Small intestine (tissue), 7 donors: ENCODE measurements at regions not wholly inside any gene's neighbourhood (a gene's known extent, or its start where the extent isn't known, plus 50 kb on each side); places are given as distances from the start of the nearest gene placed in this dataset.

Experiments
- DNase-seq, 2 donors: peaks; one replicate each; pipeline versions ENCODE4 v3.0.0 to v3.0.0-alpha.2; 2013
- FAIRE-seq: peaks from 2 replicates; lab custom pipeline; 2012; peaks lifted over from hg19 to GRCh38; lab: Jason Lieb, UNC
- H3K27ac ChIP-seq, 3 donors: one replicate each; pipeline ENCODE4 v1.5.1; 2013; ENCODE audit warnings: low read length in 2 of 3, mild to moderate bottlenecking in 2 of 3, control low read depth in 1 of 3, inconsistent platforms in 1 of 3, low read depth in 1 of 3, moderate library complexity in 1 of 3
- H3K27me3 ChIP-seq, 3 donors: one replicate each; pipeline ENCODE4 v1.6.1; 2013; ENCODE audit warnings: low read length in 3 of 3, inconsistent platforms in 1 of 3; ENCODE audit not compliant: control insufficient read depth in 3 of 3, insufficient read depth in 3 of 3
- H3K36me3 ChIP-seq, 3 donors: one replicate each; pipeline ENCODE4 v1.6.1; 2013; ENCODE audit warnings: low read length in 3 of 3, inconsistent platforms in 1 of 3, low read depth in 1 of 3, mild to moderate bottlenecking in 1 of 3, moderate library complexity in 1 of 3; ENCODE audit not compliant: control insufficient read depth in 3 of 3, insufficient read depth in 2 of 3
- H3K4me1 ChIP-seq, 3 donors: one replicate each; pipeline ENCODE4 v1.6.1; 2013; ENCODE audit warnings: low read length in 2 of 3, inconsistent platforms in 1 of 3, low read depth in 1 of 3, mild to moderate bottlenecking in 1 of 3, moderate library complexity in 1 of 3; ENCODE audit not compliant: control insufficient read depth in 3 of 3, insufficient read depth in 2 of 3
- H3K4me3 ChIP-seq, 3 donors: one replicate each; pipeline ENCODE4 v1.5.1; 2013; ENCODE audit warnings: low read length in 3 of 3, control low read depth in 1 of 3, inconsistent platforms in 1 of 3, low read depth in 1 of 3, mild to moderate bottlenecking in 1 of 3, moderate library complexity in 1 of 3
- H3K9me3 ChIP-seq, 2 donors: one replicate each; pipeline ENCODE4 v1.6.1; 2013; ENCODE audit warnings: low read depth in 1 of 2, low read length in 1 of 2; ENCODE audit not compliant: control insufficient read depth in 2 of 2, insufficient read depth in 1 of 2
- WGBS, 3 donors: extraction: QIAGEN DNeasy Blood & Tissue Kit; methylation state at CpG; one replicate each; pipeline ENCODE4 v1.1.7; 2013; 5-methylcytosine and 5-hydroxymethylcytosine counted together
- donor health status: healthy with polysubstance abuse.
- donor health status: control.
- donor health status: control.
- donor health status: Bipolar disorder and iron deficiency.
- donor health status: healthy.

DNA sequence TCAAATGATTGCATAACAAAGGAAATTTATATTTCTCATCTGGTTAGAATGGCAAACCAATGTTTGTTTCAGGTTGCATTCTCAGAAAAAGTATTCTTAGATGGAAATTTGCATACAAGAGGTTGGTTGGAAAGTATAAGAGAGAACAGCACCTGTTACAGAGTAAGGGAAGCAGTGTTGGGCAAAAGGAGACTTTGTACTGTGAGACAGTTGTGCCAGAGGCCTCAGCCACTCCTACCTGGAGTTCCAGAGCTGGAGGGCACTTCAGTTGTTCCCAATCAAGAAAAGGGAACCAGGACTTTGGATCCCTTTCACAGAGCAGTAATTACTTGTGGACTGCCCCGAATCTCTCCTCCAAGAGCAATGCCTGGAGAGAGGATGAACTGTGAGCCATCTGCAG is 81.8 kb downstream of the SPRY2 start:
- FAIRE-seq = no peak
- H3K27me3 ChIP-seq = no peaks in the 10 kb centered on the region
- no peak overlapping the region for H3K4me3 ChIP-seq
- 8 to 45% (median 24%) methylated on average over 1 of the region's 1 CpG for WGBS, 3 donors
- peaks cover 0 to 25% of the 10 kb centered on the region in 2 donors for H3K9me3 ChIP-seq
- H3K27ac ChIP-seq = peak overlapping the region in 1 of 3 donors; percentile 28
- H3K4me1 ChIP-seq = peaks cover 0 to 2% (median 0%) of the 10 kb centered on the region in 3 donors
- DNase-seq = peak; percentile 88 to 95
- no peaks in the 10 kb centered on the region for H3K36me3 ChIP-seq

DNA sequence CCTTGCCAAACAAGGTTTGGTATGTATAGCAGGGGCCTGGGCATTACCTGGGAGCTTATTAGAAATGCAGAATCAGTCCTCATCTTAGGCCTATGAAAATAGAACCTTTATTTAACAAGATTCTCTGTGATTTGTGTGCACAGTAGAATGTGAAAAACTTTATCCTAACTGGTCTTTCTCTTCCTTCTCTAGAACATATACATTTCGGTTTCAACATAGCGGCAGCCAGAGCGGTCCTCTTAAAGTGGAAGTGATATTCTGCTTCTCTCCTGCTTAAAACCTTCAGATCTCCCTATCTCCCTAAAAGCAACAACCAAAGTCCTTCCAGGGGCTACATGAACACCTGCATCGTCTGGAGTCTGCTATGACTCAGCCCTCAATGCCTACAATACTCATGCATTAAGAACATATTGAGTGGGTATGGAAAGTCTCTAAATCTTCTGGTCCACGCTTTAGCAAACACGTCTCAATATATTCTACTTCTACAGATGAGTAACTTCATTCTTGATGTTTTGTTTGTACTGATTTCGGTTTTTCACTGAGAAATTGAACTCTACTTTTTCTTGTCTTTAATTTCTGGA is 84.5 kb downstream of the SPRY2 start:
- H3K9me3 ChIP-seq = peaks cover 0 to 6% of the 10 kb centered on the region in 2 donors
- DNase-seq = no peak
- H3K4me3 ChIP-seq = no peak overlapping the region
- H3K4me1 ChIP-seq = peaks cover 0 to 2% (median 0%) of the 10 kb centered on the region in 3 donors
- no peak overlapping the region for H3K27ac ChIP-seq
- WGBS, 3 donors = 77 to 84% (median 80%) methylated on average over 7 of the region's 7 CpGs
- H3K36me3 ChIP-seq = no peaks in the 10 kb centered on the region
- H3K27me3 ChIP-seq = no peaks in the 10 kb centered on the region
- no peak for FAIRE-seq

DNA sequence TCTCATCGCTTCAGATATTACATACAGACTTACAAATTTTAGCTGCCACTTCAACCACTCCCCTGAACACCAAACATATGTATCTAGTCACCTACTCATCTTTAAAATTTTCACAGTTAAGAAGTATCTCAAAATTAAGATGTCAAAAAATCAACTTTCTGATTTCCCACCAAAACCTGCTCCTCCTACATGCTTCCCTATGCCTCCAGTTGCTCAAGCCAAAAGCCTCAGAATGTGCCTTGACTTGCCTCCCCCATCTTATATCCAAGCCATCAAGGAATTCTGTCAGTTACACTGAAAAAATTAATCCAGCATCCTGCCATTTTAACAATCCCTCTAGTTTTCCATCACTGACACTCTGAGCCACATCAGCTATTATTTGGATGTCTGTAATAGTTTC is 85.0 kb downstream of the SPRY2 start:
- Histone ChIP-seq H3K36me3 (no peaks in the 10 kb centered on the region), H3K9me3 (peaks cover 0 to 6% of the 10 kb centered on the region in 2 donors), H3K27me3 (no peaks in the 10 kb centered on the region), H3K4me1 (peaks cover 0 to 2% (median 0%) of the 10 kb centered on the region in 3 donors), H3K27ac (no peak overlapping the region), H3K4me3 (no peak overlapping the region)
- 90 to 96% (median 93%) methylated on average over 1 of the region's 1 CpG for WGBS, 3 donors
- DNase-seq (no peak), FAIRE-seq (no peak)

DNA sequence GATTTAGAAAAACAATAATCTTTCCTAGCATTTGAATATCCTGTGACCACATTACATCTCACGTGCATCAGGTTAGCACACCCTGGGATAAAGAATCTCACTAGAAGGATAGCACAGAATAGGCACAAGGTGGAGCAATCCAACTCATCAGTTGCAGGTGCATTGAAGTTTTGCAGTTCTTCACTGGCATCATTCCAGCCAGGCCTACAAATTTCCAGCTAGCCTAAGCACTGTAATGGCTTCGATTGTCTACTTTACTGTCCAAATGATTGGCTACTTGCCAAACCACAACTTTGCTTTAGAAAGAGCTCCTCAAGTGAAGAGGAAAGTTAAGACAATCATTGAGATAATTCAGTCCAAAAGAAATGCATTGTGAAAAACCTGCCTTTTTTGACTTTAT is 89.5 kb downstream of the SPRY2 start:
- WGBS, 3 donors = 35 to 52% (median 52%) methylated on average over 2 of the region's 2 CpGs
- DNase-seq = peak; percentile 26 to 33
- H3K27me3 ChIP-seq = no peaks in the 10 kb centered on the region
- no peaks in the 10 kb centered on the region for H3K4me1 ChIP-seq
- no peaks in the 10 kb centered on the region for H3K9me3 ChIP-seq
- no peak for FAIRE-seq
- no peak overlapping the region for H3K4me3 ChIP-seq
- no peaks in the 10 kb centered on the region for H3K36me3 ChIP-seq
- no peak overlapping the region for H3K27ac ChIP-seq

DNA sequence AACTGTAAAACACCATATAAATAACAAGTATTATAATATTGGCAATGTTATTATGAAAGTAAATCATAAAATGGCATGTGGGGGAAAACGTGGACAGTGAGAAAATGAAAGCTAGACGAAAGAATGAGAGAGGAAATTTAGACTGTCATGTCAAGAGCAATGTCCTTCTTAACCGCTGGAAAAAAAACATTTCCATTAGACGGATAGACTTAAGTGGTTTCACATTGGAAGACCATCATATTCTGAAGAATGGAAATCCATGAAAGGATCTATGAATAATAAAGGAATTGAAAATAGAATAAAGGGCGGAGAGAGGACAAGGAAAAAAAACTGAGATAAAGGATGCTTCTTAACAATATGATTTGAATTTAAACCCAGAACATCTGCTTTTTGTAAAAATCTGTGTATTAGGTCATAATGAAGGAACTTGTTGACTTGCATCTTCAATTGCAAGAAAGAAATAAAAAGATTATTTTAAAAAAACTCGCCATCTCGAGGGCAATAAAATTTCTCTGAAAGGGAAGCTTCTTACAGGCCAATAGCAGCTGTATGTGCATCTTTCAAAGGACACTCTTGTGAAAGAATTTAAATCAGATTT is 90.6 kb downstream of the SPRY2 start:
- FAIRE-seq (no peak), DNase-seq (no peak)
- Histone ChIP-seq H3K36me3 (no peaks in the 10 kb centered on the region), H3K27ac (no peak overlapping the region), H3K4me1 (no peaks in the 10 kb centered on the region), H3K9me3 (no peaks in the 10 kb centered on the region), H3K4me3 (no peak overlapping the region), H3K27me3 (no peaks in the 10 kb centered on the region)
- 68 to 74% (median 71%) methylated on average over 7 of the region's 7 CpGs for WGBS, 3 donors

DNA sequence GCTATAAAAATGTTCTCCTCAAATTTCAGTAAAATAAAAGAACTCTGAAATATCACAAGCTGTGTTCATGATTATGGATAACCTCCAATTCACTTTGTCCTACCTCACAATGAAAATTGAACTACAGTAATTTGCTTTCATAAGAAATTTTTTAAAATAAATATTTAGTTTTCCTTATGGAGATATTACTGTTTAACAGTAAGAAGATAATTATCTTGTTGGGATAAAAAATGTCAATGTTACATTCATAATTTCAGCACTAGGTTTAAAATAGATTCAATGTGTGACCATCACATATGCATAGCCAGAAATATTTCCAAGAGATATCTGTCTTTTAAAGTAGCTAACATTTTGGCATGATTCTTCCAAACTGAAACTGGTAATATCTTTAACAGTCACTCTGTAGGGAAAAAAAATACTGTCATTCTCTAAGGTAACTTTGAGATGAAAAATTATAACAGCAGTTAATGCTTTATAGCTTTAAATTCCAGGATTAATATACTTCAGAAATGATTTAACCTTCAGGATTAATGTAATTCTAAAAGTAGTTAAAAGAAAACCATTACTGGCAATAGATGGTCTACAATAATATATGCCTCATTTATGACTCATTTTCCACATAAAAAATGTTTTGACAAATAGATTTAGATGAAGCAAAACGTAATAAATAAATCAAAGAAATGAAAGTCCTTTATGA is 91.3 kb downstream of the SPRY2 start:
- H3K27ac ChIP-seq = no peak overlapping the region
- 49 to 54% (median 53%) methylated on average over 1 of the region's 1 CpG for WGBS, 3 donors
- DNase-seq (no peak), FAIRE-seq (peak; percentile 33)
- no peak overlapping the region for H3K4me3 ChIP-seq
- H3K36me3 ChIP-seq = no peaks in the 10 kb centered on the region
- H3K27me3 ChIP-seq = no peaks in the 10 kb centered on the region
- no peaks in the 10 kb centered on the region for H3K9me3 ChIP-seq
- no peaks in the 10 kb centered on the region for H3K4me1 ChIP-seq

DNA sequence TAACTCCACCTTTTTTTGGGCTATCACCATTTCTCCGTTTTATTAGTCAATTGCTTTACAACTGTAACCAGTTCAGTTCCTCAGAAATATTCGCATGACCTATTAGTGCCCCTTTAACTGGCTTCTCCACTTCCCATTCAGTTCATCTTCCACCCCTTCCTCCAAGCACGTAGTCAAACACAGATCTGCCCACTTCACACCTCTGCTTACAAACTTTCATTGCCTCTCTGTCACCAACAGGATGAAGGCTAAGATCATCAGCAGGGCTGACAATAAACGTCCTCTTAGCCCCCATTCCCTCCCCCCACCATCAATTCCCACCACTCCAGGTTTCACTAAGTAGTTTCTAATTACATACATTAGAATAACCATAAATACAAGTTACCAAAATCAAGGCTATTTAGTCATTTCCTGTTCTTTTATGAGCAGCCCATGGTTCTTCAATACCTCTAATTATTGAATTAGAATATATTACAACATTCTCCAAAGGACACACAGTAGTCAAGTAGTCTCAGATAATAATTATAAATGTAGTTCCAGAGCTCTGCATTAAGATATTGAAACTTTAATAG is 95.7 kb downstream of the SPRY2 start:
- DNase-seq (no peak), FAIRE-seq (no peak)
- Histone ChIP-seq H3K4me3 (no peak overlapping the region), H3K36me3 (no peaks in the 10 kb centered on the region), H3K4me1 (no peaks in the 10 kb centered on the region), H3K27me3 (no peaks in the 10 kb centered on the region), H3K9me3 (peaks cover 0 to 2% of the 10 kb centered on the region in 2 donors), H3K27ac (no peak overlapping the region)
- WGBS, 3 donors = 54 to 62% (median 60%) methylated on average over 4 of the region's 4 CpGs

DNA sequence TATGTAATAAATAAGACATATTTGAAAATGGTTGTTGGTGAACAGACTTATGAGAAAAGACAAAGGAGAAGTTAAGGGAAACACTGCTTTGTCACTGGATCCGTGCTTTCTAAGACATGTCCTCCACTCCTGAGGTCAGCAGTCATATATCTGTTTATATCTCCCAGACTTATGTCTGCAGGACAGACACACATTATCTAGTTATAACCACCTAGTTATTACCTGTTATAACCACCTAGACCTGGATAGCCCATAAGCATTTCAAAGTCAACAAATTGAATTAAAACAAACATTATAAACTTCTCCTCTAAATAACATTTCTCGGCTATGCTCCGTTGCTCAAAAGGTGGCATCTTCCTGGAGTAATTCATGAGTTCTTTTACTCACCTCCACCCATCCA is 96.4 kb downstream of the SPRY2 start:
- H3K27ac ChIP-seq = no peak overlapping the region
- no peaks in the 10 kb centered on the region for H3K36me3 ChIP-seq
- no peak for DNase-seq
- FAIRE-seq = no peak
- H3K9me3 ChIP-seq = peaks cover 0 to 2% of the 10 kb centered on the region in 2 donors
- no peak overlapping the region for H3K4me3 ChIP-seq
- H3K4me1 ChIP-seq = no peaks in the 10 kb centered on the region
- WGBS, 3 donors = 70 to 83% (median 83%) methylated on average over 3 of the region's 3 CpGs
- H3K27me3 ChIP-seq = no peaks in the 10 kb centered on the region
